Fibroblast of lung (primary cell): ENCODE measurements at regions not wholly inside any gene's neighbourhood (a gene's known extent, or its start where the extent isn't known, plus 50 kb on each side); places are given as distances from the start of the nearest gene placed in this dataset.

Experiments
- DNase-seq, 2 donors: peaks; one replicate each; pipeline versions ENCODE4 v3.0.0 to v3.0.0-alpha.2; 2010; ENCODE audit warnings: low read depth in 2 of 2
- H2AFZ ChIP-seq: 2 replicates; pipeline ENCODE4 v1.5.1; 2012; ENCODE audit warnings: low read length, control low read depth, inconsistent platforms
- H3K27ac ChIP-seq: 2 replicates; pipeline ENCODE4 v1.5.1; 2011; ENCODE audit warnings: low read length, control low read depth; ENCODE audit not compliant: insufficient read depth
- H3K27me3 ChIP-seq: 2 replicates; pipeline ENCODE4 v1.5.1; 2011; ENCODE audit warnings: mild to moderate bottlenecking, low read length; ENCODE audit not compliant: control insufficient read depth, insufficient read depth
- H3K36me3 ChIP-seq: 2 replicates; pipeline ENCODE4 v1.5.1; 2011; ENCODE audit warnings: low read length; ENCODE audit not compliant: control insufficient read depth, insufficient read depth
- H3K4me1 ChIP-seq: 2 replicates; pipeline ENCODE4 v1.5.1; 2011; ENCODE audit warnings: low read length; ENCODE audit not compliant: control insufficient read depth, insufficient read depth; ENCODE audit errors: extremely low read depth
- H3K4me2 ChIP-seq: 2 replicates; pipeline ENCODE4 v1.5.1; 2011; ENCODE audit warnings: low read length, control low read depth; ENCODE audit not compliant: insufficient read depth; ENCODE audit errors: extremely low read depth
- H3K4me3 ChIP-seq, 4 experiments: fragments of 200-600 bp in 1 of 4; sonication (generic) in 1 of 4; replicated peaks in 1 of 4; 2 replicates each; pipeline ENCODE4 v1.5.1; 2011 to 2016; ENCODE audit warnings: low read length in 4 of 4, low read depth in 3 of 4, mild to moderate bottlenecking in 3 of 4, control low read depth in 2 of 4, inconsistent platforms in 1 of 4, mixed read lengths in 1 of 4; ENCODE audit not compliant: insufficient read depth in 1 of 4; ENCODE audit errors: control extremely low read depth in 1 of 4
- H3K79me2 ChIP-seq: 2 replicates; pipeline ENCODE4 v1.5.1; 2012; ENCODE audit warnings: mild to moderate bottlenecking, low read length, inconsistent platforms; ENCODE audit not compliant: control insufficient read depth, insufficient read depth
- H3K9ac ChIP-seq: 2 replicates; pipeline ENCODE4 v1.5.1; 2011; ENCODE audit warnings: mild to moderate bottlenecking, low read length, control low read depth; ENCODE audit not compliant: insufficient read depth
- H3K9me3 ChIP-seq: 2 replicates; pipeline ENCODE4 v1.5.1; 2012; ENCODE audit warnings: low read depth, low read length; ENCODE audit not compliant: control insufficient read depth, insufficient read depth
- H4K20me1 ChIP-seq: 2 replicates; pipeline ENCODE4 v1.5.1; 2011; ENCODE audit warnings: low read length; ENCODE audit not compliant: control insufficient read depth, insufficient read depth; ENCODE audit errors: extremely low read depth
- CTCF ChIP-seq, 2 donors: IDR thresholded peaks in 1 of 2; conservative IDR thresholded peaks in 1 of 2; 1 replicate in 1 of 2; 2 replicates in 1 of 2; pipeline ENCODE4 v1.5.1; 2011 to 2012; ENCODE audit warnings: low read length in 2 of 2, control low read depth in 1 of 2, inconsistent platforms in 1 of 2, low read depth in 1 of 2, mild to moderate bottlenecking in 1 of 2
- EZH2 ChIP-seq: IDR thresholded peaks from 2 replicates; pipeline ENCODE4 v1.5.1; 2012; ENCODE audit warnings: low read length, control low read depth, mild to moderate bottlenecking; ENCODE audit errors: missing control alignments

GRCh38 chr12:127178052-127178451 is 1088.9 kb upstream of the TMEM132C start:
- Histone ChIP-seq H2AFZ (no peak overlapping the region), H3K36me3 (no peaks in the 10 kb centered on the region), H3K27ac (no peak overlapping the region), H3K27me3 (no peaks in the 10 kb centered on the region), H3K4me2 (no peak overlapping the region), H3K79me2 (no peaks in the 10 kb centered on the region), H3K4me3 (no peak overlapping the region), H3K9ac (no peak overlapping the region), H4K20me1 (no peaks in the 10 kb centered on the region), H3K4me1 (no peaks in the 10 kb centered on the region), H3K9me3 (no peaks in the 10 kb centered on the region)
- DNase-seq, result no peak
- no peak for TF ChIP-seq CTCF (conservative IDR thresholded peaks at IDR 0.05 in 1 of 2, IDR thresholded peaks at IDR 0.05 in 1 of 2; ENCODE audit: low read depth in 1 of 2, low read length in 2 of 2)
- no peak for TF ChIP-seq EZH2

GRCh38 chr12:127178463-127178862 is 1088.5 kb upstream of the TMEM132C start:
- Histone ChIP-seq H3K4me1 (no peaks in the 10 kb centered on the region), H4K20me1 (no peaks in the 10 kb centered on the region), H3K36me3 (no peaks in the 10 kb centered on the region), H3K9me3 (no peaks in the 10 kb centered on the region), H3K27ac (no peak overlapping the region), H3K9ac (no peak overlapping the region), H2AFZ (no peak overlapping the region), H3K4me2 (no peak overlapping the region), H3K79me2 (no peaks in the 10 kb centered on the region), H3K27me3 (no peaks in the 10 kb centered on the region), H3K4me3 (no peak overlapping the region)
- no peak for TF ChIP-seq CTCF (conservative IDR thresholded peaks at IDR 0.05 in 1 of 2, IDR thresholded peaks at IDR 0.05 in 1 of 2; ENCODE audit: low read depth in 1 of 2, low read length in 2 of 2)
- TF ChIP-seq EZH2, result no peak
- DNase-seq, result no peak

- DNase-seq, result no peak
- TF ChIP-seq EZH2, result no peak
- no peak for TF ChIP-seq CTCF (conservative IDR thresholded peaks at IDR 0.05 in 1 of 2, IDR thresholded peaks at IDR 0.05 in 1 of 2; ENCODE audit: low read depth in 1 of 2, low read length in 2 of 2)
- Histone ChIP-seq H3K27me3 (no peaks in the 10 kb centered on the region), H3K4me1 (no peaks in the 10 kb centered on the region), H4K20me1 (no peaks in the 10 kb centered on the region), H3K4me3 (no peak overlapping the region), H3K36me3 (no peaks in the 10 kb centered on the region), H2AFZ (no peak overlapping the region), H3K9ac (no peak overlapping the region), H3K4me2 (no peak overlapping the region), H3K79me2 (no peaks in the 10 kb centered on the region), H3K9me3 (no peaks in the 10 kb centered on the region), H3K27ac (no peak overlapping the region)
Observed at GRCh38 chr12:127179176-127179575, 1087.8 kb upstream of the TMEM132C start.
